ENCODE measurements at regions not wholly inside any gene's neighbourhood (a gene's known extent, or its start where the extent isn't known, plus 50 kb on each side); places are given as distances from the start of the nearest gene placed in this dataset.

DNA sequence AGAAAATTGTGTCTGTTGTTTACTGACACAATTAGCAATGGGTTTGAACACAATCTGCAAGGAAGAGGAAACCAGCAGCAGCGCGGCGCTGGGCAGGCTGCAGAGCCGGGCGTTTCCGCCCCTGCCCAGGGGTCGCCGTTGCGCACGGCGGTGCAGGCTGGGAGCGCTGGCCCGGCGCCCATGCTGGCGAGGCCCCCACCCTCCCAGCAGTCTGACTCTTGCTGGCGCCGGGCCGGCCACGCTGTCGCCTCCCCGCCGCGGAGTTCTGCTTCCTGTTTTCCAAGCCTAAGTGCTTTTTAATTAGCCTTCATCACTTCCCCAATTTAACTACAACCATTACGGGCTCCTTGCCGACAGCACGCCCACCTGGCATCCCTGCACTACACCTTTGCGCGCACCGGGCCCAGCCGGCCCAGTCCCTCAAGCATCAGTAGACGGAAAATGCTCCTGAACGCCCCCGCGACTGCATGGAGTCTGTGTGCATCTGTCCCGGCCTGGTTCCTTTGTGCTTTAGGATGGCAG, 212.1 kb downstream of the GXYLT1 start:
- peak; percentile 70 for DNase-seq (ENCODE audit: low spot score)

DNA sequence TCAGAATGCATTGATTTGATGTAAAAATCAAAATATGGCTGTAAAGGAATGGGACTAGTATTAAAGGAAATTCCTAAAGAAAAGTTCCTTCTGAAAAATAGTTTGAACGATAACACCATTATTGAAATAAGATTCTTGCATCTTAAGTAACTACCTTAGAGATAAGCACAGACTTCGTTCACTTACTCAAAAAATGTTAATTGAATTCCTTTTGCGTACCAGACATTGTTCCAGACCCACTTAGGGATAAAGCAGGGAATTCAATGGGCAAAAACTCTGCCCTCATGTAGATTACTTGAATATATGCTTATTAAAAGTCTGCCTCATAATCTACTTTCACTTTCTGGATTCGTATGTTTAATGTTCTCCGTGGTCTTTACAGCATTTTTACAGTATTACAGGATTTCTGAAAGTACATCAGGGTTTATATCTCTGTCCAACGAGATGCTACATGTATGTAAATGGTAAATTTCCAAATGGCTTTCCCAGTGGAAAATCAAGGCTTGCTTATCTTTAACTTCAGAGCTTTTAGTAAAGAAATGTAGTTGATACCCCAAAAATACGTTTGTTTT, 213.7 kb downstream of the GXYLT1 start:
- DNase-seq (ENCODE audit: low spot score): no peak

DNA sequence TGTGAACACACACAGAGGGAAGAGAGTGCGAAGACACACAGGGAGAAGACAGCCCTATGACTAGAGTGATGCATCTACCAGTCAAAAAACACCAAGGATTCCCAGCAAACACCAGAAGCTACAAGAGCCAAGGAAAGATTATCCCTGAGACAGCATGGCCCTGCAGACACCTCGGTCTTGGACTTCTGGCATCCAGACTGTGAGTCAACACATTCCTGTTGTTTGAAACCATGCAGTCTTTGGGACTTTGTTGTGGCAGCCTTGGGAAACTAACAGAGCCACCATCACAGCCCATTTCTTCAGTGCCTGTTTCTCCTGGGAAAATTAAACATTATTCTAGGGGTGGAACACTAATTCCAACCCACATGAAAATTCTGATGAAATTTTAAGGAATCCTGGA, 220.6 kb downstream of the GXYLT1 start:
- DNase-seq (ENCODE audit: low spot score): no peak

DNA sequence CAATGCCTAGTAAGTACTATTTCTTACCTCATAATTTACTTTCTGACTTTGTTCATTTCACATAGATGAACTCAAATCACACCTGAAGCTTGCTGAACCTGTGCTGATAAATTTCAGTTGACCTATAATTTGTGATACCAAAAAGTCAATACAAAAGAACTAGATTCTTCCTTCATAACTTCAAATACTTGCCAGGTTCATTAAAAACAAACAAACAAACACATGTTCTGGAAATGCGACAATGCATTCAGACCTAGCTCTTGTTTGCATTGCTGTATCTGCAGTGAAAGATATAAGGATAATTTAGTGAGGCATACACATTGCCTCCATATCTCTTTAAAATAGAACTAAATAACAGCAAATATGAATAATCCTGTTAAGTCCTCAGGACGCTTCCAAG, 221.3 kb downstream of the GXYLT1 start:
- no peak for DNase-seq (ENCODE audit: low spot score)

DNA sequence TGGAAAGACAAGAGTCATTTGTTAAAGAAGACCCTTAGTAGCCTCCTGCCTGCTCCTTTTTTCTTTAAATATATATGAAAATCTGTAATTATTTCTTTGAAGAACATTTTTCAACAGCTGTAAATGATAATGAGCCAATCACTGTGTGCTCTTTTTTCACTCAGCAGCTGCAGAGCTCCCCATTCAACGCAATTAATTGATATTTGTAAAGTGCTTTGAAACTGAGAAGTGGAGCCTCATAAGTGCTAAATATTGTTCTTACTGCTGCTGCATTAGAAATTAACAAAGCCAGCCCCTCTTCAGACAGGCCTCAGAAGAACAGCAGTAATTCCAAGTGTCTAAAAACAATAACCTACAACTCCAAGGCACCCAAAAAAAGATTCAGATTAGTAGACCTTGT, 224.3 kb downstream of the GXYLT1 start:
- DNase-seq (ENCODE audit: low spot score): no peak

DNA sequence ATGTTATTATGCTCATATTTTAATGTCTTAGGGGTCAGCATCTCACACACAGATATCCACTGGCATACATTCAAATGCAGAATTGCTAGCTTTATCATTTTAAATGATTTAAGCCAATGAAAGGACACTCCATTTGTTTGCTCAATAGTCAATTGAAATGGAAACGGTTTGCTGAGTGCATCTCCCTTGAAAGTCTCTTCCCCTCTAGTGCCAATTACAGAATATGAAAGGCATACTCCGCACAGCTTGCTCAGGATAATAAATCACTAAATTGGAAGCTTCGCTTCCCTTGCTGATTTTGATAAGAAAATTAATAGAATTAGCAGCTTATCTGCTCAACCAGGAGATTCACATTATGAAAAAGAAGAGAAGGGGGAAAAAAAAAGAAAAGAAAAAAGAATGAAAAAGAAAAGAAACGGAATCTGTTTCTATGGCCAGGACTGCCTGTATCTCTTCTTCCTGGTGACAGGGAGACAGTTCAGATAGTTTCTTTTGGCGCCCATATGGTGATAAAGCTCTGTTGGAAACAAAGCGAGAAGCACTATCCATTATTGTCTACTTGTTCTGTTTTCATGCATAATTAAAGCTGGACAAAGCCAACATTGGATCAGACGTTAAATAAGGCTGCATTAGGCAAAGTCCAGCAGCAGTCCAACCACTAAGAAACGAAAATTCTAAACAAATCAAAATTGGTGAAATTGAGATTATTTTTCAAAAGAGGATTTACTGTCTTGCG, 225.0 kb downstream of the GXYLT1 start:
- no peak for DNase-seq (ENCODE audit: low spot score)

DNA sequence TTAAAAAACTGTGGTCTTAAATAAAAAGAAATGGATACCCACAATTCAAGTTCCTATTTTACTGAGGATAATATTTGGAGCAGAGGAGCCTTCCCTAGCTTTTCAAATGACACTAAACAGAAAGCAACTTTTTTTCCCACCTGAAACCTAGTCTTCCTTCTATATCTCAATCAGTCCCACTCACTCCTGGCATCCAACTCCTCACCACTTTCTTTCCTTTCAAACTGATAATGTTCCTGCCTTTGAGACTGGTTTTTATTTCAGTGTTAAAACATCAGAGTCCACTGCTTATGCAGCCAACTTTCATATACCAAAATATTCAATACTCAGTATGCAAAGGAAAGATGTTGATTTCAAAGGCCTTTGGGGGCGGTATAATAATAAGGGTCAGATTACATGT, 225.6 kb downstream of the GXYLT1 start:
- no peak for DNase-seq (ENCODE audit: low spot score)

DNA sequence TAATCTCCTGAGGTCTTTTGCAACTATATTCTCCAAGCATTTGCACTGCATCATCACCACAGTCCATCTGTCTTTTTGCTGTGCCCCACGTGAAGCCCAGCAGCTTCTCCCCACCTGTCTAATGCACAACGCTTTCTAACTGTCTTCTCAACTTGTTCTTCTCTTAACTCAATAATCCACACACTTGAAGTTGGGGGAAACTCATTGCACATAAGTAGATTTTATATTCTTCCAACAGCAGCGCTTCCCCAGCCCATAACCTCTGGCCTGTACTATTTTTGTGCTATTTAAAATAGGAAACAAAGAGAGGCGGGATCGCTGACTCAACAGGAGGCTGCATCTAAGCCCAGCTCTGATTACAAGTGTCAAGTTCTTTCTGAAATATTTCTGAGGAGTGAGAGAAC, 226.7 kb downstream of the GXYLT1 start:
- no peak for DNase-seq (ENCODE audit: low spot score)

DNA sequence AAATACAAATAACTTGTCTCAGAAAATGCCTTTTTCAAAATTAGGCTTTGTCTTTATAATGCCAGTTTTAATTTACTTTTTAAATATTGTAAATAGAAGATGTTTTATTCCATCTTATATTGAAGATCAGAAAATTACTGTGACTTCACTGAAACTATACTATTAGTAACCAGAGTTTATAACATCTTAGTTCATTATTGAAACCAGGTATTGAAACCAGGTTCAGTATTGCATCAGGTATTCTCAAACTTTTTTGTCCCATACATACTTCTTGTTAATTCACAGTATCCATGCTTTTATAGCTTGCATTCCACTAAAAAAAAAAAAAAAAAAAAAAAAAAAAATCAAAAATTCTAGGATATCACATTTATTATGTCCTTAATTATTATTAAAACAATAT, 227.5 kb downstream of the GXYLT1 start:
- DNase-seq (ENCODE audit: low spot score): no peak

DNA sequence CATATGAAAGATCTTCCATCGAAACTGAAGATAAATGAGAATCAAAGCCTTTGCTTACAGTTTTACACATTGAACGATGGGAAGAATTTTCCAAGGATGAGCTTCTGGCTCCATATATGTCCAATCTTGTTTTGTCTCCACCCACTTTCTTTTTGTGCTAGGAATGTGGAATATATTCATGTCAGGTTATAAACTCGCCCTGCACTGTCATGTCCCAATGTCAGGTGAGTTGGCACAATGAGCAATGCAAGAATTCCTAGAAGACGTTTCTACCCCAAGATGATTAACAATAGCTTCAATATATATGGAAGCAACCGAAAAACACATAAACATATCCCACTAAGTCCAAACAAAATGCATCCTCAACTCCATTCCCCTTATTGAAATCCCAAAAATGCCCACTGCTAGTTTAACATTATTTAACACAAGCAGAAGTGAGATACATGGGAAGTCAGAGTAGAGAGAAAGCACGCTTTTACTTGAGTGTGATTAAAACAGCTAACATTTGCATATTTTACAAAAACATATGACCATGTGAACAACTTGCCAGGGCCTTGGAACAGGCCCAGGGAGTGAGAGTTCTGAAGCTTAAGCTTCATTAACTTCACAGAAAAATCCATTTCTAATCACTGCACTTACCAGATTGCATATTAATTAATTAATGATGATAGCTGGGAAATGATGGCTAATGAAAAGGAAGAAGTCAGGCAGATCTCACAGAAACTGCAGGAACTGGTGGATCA, 233.9 kb downstream of the GXYLT1 start:
- DNase-seq (ENCODE audit: low spot score): no peak

DNA sequence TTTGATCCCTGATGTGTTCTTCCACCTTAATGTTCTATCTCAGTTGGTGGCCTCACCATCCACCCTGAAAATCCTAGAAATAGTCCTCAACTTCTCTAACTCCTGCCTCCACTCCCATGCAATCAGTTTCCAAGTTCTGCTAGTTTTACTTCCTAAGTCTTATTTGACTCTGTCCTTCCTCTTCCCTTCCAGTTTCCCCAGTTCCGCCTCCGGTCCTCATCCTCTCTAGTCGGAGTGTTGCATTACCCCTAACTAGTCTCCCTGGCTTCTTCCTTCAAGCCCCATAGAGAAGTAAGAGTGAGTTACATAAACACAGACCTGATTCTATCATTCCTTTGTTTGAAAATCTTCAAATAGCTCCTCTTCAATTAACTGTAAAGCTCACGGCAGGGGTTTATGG, 236.5 kb downstream of the GXYLT1 start:
- DNase-seq (ENCODE audit: low spot score): no peak

DNA sequence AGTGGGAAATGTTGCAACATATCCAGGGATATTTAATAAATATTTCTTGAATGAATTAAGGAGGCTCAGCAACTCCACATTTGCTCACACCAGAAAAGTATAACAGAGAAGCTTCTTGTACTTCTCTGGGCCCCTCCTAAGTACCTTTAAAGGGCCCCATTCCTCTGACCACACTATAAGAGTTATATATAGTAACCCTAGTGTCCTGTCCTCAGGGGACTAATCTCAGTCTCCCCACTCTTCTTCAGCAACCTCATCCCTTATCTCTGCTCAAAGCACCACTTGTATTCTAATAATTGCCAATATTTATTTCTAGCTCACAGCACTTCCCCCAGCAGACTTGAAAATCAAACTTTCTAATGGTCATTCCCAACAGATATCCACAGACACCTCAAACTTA, 237.1 kb downstream of the GXYLT1 start:
- DNase-seq (ENCODE audit: low spot score): no peak

DNA sequence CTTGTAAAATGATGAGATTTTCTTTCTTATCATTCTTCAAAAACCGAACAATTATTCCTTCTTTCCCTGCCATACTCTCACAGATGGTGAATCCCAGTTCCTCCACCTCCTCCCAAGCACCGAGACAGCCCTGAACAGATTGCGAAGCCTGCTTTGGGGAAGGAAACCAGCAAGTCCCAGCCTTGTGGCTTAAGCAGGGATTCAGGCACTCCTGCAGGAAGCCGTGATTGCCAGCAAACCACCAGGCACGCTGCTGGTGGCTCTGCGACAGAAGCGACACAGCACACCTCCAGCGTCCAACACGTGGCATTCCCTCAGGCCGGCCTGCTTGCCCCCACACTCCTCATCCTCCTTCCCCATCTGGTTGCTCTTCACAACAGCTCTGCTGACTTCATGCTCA, 237.7 kb downstream of the GXYLT1 start:
- DNase-seq (ENCODE audit: low spot score): no peak

DNA sequence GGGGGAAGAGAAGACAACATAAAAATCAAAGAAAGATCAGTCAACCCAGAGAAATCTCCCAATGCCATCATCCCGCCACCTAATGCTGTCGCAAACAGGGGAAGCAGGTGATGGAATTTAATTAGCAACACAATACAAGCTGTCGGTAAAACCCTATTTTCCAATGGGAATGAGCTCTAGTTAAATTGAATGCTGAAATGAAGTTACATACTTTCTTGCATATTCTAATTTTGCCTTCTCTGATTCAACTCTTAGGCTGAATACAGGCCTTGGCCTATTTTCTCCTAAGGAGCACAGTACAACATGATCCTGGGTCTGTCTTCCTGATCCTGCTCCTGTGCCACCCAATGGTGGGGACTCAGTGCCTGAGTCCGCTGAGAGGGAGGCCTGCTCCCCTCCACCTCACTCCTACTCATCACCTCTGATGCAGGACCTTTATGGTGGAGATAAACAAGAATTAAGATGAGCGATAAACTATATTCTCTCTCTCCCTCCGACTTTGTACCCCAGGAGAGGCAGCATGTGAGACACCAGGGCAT, 238.8 kb downstream of the GXYLT1 start:
- DNase-seq (ENCODE audit: low spot score): no peak

DNA sequence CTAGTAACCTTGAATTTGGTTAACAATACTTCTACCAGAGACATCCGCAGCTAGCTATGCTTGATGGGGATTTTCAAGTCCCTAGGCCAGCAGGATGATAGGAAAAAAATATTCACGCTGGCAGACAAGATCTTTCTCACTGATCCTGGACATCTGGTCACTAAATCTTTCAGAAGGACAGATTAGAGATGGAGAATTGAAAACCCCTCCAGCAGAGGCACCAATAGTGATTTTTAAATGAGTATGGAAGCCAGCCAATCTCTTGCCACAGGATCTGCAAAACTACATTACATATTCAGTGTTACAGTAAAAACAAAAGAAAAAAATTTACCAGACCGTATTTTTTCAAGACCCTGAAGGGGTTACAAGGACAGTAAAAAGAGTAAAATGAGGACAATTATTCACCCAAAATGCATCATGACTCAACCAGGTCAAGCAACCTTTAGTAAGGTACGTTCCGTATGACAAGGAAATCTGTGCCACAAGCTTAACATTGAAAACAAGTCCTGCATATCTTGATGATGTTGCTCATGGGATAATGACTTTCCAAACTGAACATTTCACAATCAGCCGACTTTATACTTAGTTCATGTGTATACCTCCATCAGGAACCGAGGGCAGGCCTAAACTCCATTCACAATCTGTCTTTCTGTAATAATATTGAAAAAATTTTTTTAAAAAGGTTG, 239.5 kb downstream of the GXYLT1 start:
- DNase-seq (ENCODE audit: low spot score): no peak

DNA sequence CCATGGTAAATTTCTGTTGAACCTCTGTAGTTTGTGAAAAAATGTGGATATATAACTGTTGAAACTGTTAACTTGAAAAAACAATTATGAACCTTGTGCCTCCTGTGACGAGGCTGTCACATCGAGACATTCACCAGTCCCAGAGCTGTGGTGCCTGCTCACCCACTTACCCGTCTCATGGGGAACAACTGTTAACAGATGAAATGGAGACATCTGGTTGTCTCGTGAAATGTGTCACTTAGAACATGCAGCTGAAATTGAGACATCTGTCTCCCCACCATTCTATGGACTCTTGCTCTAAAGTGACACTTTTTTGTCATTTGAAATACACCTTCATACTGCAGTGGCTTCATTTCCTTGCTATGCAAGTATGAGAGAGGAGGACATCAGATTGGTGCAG, 240.6 kb downstream of the GXYLT1 start:
- DNase-seq (ENCODE audit: low spot score): no peak

DNA sequence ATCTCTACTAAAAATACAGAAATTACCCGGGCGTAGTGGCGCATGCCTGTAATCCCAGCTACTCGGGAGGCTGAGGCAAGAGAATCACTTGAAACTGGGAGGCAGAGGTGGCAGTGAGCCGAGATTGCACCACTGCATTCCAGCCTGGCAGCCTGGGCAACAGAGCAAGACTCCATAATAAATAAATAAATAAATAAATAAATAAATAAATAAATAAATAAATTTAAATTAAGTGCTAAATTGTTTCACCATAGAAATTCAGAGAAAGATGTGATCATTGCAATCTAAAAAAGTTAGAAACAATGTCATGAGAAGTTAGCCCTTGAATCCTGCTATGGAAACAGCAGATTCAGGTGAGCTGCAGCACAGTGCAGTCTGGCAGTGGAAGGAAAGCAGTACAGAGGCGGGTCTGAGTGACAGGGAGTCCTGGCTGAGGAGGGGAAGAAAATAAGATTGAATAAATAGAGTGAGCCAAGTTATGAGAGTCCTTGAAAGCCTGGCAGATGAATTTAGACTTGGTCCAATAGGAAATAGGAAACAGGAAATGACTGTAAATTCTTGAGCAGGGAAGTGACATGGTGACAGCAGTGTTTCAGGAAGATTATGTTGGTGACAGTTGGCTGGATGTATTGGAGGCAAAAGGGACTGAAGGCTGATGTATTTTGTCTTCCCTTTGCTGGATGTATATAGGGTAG, 241.5 kb downstream of the GXYLT1 start:
- DNase-seq (ENCODE audit: low spot score): no peak

DNA sequence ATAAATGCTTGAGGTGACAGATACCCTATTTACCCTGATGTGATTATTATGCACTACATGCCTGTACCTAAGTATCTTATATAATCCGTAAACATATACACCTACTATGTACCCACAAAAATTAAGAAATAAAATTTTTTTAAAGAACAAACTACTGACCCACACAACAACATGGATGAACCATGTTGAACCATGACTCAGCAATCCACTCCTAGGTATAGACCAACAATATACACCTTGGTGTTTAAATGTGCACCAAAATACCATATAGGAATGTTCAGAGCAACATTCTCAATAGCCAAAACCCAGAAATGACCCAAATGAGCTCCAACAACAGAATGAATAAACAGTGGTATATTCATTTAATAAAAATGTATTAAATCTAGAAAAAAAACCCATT, 245.1 kb downstream of the GXYLT1 start:
- no peak for DNase-seq (ENCODE audit: low spot score)

DNA sequence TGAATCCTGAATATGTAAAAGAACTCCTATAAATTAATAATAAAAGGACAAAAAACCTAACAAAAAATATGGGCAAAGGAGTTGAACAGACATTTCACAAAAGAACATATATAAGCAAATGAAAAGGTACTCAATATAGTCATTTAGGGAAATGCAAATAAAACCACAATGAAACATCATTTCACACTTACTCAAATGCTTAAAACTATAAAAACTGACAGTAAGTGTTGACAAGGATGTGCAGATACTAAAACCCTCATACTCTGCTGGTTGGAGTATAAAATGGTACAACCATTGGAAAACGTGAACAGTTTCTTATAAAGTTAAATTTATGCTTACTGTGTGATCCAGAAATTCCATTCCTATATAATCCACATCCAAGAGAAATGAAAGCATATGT, 247.1 kb downstream of the GXYLT1 start:
- DNase-seq (ENCODE audit: low spot score): no peak

DNA sequence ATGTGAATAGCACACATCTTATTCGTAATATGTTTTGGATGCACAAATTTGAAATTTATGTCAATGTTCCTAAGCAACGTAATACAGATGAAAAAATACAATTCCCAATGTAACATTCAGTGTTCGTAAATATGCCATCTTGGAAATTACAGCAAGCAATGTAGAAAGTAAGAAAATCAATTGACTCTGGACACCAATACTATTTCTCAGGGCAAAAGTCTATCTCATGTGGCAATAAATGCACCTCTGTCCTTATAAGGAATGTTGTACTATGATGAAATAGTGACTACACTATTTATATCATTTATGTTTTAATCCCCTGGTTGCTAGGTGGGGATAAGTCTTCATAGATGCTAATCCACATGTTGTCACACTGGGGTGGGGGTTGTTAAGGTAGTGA, 251.2 kb downstream of the GXYLT1 start:
- DNase-seq (ENCODE audit: low spot score): no peak

DNA sequence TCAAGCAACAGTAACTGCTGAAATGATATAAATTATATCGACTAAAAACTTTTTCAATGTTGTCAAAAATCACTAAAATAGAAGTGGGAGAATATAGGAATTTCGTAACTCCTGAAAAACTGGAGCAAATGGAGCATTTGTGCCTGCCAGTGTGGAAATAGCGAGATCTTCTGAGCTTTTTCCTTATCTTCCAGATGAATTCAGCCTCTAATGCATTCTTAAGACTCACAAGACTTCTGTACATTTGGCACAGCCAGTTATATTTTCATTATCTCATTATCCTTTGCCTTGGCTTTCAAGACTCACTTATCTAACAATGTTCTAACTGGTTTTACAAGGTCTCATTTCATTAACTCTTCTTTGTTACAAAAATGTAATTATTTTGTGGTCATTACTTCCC, 252.4 kb downstream of the GXYLT1 start:
- no peak for DNase-seq (ENCODE audit: low spot score)

DNA sequence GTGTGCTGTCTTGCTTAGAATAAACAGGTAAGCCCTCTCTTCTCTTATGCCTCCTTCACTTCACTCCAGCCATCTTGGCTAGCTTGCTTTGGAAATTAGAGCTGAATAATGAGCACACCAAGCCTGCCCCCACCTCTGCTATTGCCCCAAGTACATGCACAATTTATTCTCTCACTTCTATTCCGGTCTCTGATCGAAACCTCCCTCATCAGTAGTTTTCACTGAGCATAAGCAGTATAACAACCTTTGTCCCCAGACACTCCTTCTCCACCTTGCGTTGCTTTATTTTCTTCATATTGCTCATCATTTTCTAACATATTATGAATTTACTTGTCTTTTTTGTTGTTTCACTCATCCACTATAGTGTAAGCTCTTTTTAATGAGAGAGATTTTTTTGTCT, 253.4 kb downstream of the GXYLT1 start:
- DNase-seq (ENCODE audit: low spot score): no peak

All from AG20443 (cell line).